A549 (cell line): ENCODE measurements at regions not wholly inside any gene's neighbourhood (a gene's known extent, or its start where the extent isn't known, plus 50 kb on each side); places are given as distances from the start of the nearest gene placed in this dataset.

Experiments used
- ATAC-seq, 2 experiments: fragments of 200-7000 bp in 1 of 2; fragments of >200 bp in 1 of 2; cut with Nextera tagmentation in 1 of 2; cut with Tn5 transposase in 1 of 2; 3 replicates each; pipeline versions ENCODE4 v1.8.0 to v1.9.1; 2018 to 2020; ENCODE audit warnings: mild to moderate bottlenecking in 1 of 2, moderate library complexity in 1 of 2
- CTCF ChIA-PET: fragments of 300-600 bp; sonication (Branson Sonifier 250); formaldehyde crosslinking; extraction: SDS; loops from one replicate; lab custom pipeline; 2021; ENCODE audit warnings: antibody characterized with exemption, inconsistent platforms; lab: Yijun Ruan, JAX
- POLR2A ChIA-PET: fragments of 350-600 bp; formaldehyde crosslinking; extraction: SDS; loops from one replicate; lab custom pipeline; 2021; ENCODE audit warnings: antibody characterized with exemption, inconsistent platforms; lab: Yijun Ruan, JAX
- DNase-seq, 2 experiments: peaks; one replicate each; pipeline versions ENCODE4 v3.0.0 to v3.0.0-alpha.2; 2011 to 2016; ENCODE audit warnings: low read depth in 1 of 2, low spot score in 1 of 2
- FAIRE-seq: peaks from 2 replicates; lab custom pipeline; 2011; peaks lifted over from hg19 to GRCh38; lab: Jason Lieb, UNC
- H3K27ac ChIP-seq, 2 experiments: fragments of >200 bp; sonication (Bioruptor Twin); formaldehyde crosslinking; 3 replicates each; pipeline ENCODE4 v1.5.1; 2016 to 2017
- H3K4me1 ChIP-seq: fragments of >200 bp; sonication (Bioruptor Twin); formaldehyde crosslinking; 3 replicates; pipeline ENCODE4 v1.6.1; 2016
- H3K4me2 ChIP-seq: fragments of >200 bp; sonication (Bioruptor Twin); formaldehyde crosslinking; 3 replicates; pipeline ENCODE4 v1.6.1; 2016
- H3K4me3 ChIP-seq: fragments of >200 bp; sonication (Bioruptor Twin); formaldehyde crosslinking; 3 replicates; pipeline ENCODE4 v1.5.1; 2016
- H3K9me3 ChIP-seq: fragments of >200 bp; sonication (Bioruptor Twin); formaldehyde crosslinking; 3 replicates; pipeline ENCODE4 v1.6.1; 2016
- ATOH8 ChIP-seq: fragments of 250-450 bp; sonication (Bioruptor Pico); IDR thresholded peaks from 2 replicates; pipeline ENCODE4 v1.5.0; 2020; ENCODE audit warnings: low read depth, mild to moderate bottlenecking, moderate library complexity
- BCL3 ChIP-seq: fragments of >200 bp; sonication (Bioruptor Twin); formaldehyde crosslinking; IDR thresholded peaks from 3 replicates; pipeline ENCODE4 v1.6.1; 2016
- CBX8 ChIP-seq: fragments of 200-600 bp; sonication (generic); IDR thresholded peaks from 2 replicates; pipeline ENCODE4 v1.6.1; 2016
- CTCF ChIP-seq: fragments of >200 bp; sonication (Bioruptor Twin); formaldehyde crosslinking; IDR thresholded peaks from 3 replicates; pipeline ENCODE4 v1.5.1; 2016
- EHF ChIP-seq: fragments of 250-450 bp; sonication (Bioruptor Pico); IDR thresholded peaks from 2 replicates; pipeline ENCODE4 v1.5.0; 2020; ENCODE audit warnings: mild to moderate bottlenecking
- EHMT2 ChIP-seq: fragments of 200-600 bp; sonication (generic); IDR thresholded peaks from 2 replicates; pipeline ENCODE4 v1.6.1; 2016; ENCODE audit warnings: antibody characterized with exemption, low read depth, mild to moderate bottlenecking, moderate library complexity
- FOSB ChIP-seq: fragments of 250-450 bp; sonication (Bioruptor Pico); IDR thresholded peaks from 2 replicates; pipeline ENCODE4 v1.5.0; 2020; ENCODE audit warnings: mild to moderate bottlenecking, moderate library complexity
- GATA3 ChIP-seq: IDR thresholded peaks from 2 replicates; pipeline ENCODE4 v1.6.1; 2012; ENCODE audit warnings: borderline replicate concordance
- HDAC2 ChIP-seq: fragments of 200-600 bp; sonication (generic); IDR thresholded peaks from 2 replicates; pipeline ENCODE4 v1.6.1; 2016
- HEYL ChIP-seq: fragments of 250-450 bp; sonication (Bioruptor Pico); IDR thresholded peaks from 2 replicates; pipeline ENCODE4 v1.8.0; 2021; ENCODE audit warnings: mild to moderate bottlenecking, moderate library complexity
- HMGXB4 ChIP-seq: fragments of 250-450 bp; sonication (Bioruptor Pico); IDR thresholded peaks from 2 replicates; pipeline ENCODE4 v1.5.0; 2021; ENCODE audit warnings: mild to moderate bottlenecking, moderate library complexity, borderline replicate concordance
- JUN ChIP-seq, 2 experiments: fragments of >200 bp; sonication (Bioruptor Twin); formaldehyde crosslinking; IDR thresholded peaks; 2 replicates in 1 of 2; 3 replicates in 1 of 2; pipeline ENCODE4 v1.6.1; 2016 to 2017
- NFE2L2 ChIP-seq: fragments of 150-350 bp; conservative IDR thresholded peaks from 2 replicates; pipeline ENCODE4 v1.6.1; 2014; ENCODE audit warnings: low read length
- RNF2 ChIP-seq: fragments of 200-600 bp; sonication (generic); IDR thresholded peaks from 2 replicates; pipeline ENCODE4 v1.6.1; 2016; ENCODE audit warnings: low read depth, mild to moderate bottlenecking, antibody characterized with exemption, moderate library complexity, borderline replicate concordance
- TP53 ChIP-seq: fragments of 250-450 bp; sonication (Bioruptor Pico); IDR thresholded peaks from 2 replicates; pipeline ENCODE4 v1.5.0; 2021; ENCODE audit warnings: mild to moderate bottlenecking, moderate library complexity
- ZFP36 ChIP-seq: fragments of 450-650 bp; IDR thresholded peaks from 2 replicates; pipeline ENCODE4 v1.6.1; 2014; ENCODE audit warnings: borderline replicate concordance; ENCODE audit not compliant: partially characterized antibody
- ZNF302 ChIP-seq: fragments of 250-450 bp; sonication (Bioruptor Pico); IDR thresholded peaks from 2 replicates; pipeline ENCODE4 v1.9.0; 2021; ENCODE audit warnings: inconsistent platforms, mild to moderate bottlenecking, moderate library complexity
- ZSCAN20 ChIP-seq: fragments of 250-450 bp; sonication (Bioruptor Pico); IDR thresholded peaks from 2 replicates; pipeline ENCODE4 v1.8.0; 2022; ENCODE audit warnings: mild to moderate bottlenecking, moderate library complexity
- WGBS: methylation state at CpG from one replicate; pipeline ENCODE4 v1.1.6; 2017; ENCODE audit errors: missing lambda C conversion rate; 5-methylcytosine and 5-hydroxymethylcytosine counted together

GRCh38 chr6:86536121-86536520 is 401.2 kb upstream of the HTR1E start:
- H3K9me3 ChIP-seq: no peaks in the 10 kb centered on the region
- H3K4me1 ChIP-seq: no peaks in the 10 kb centered on the region
- TF ChIP-seq EHF (CRISPR knock-in tag) (no peak), HDAC2 (no peak), EHMT2 (no peak), GATA3 (no peak), RNF2 (no peak), CBX8 (no peak), FOSB (CRISPR knock-in tag) (no peak), NFE2L2 (no peak), BCL3 (no peak), CTCF (no peak), ATOH8 (CRISPR knock-in tag) (no peak), HMGXB4 (no peak), ZFP36 (no peak), ZNF302 (CRISPR knock-in tag) (no peak), TP53 (CRISPR knock-in tag) (no peak), ZSCAN20 (CRISPR knock-in tag) (no peak)
- H3K4me2 ChIP-seq: no peak overlapping the region
- ATAC-seq (no peak), DNase-seq (no peak), FAIRE-seq (no peak)
- ChIA-PET CTCF (no interaction called here), POLR2A (no interaction called here)
- no peak overlapping the region for H3K4me3 ChIP-seq
- H3K27ac ChIP-seq: no peak overlapping the region

GRCh38 chr6:86535100-86535499 is 402.2 kb upstream of the HTR1E start:
- CTCF ChIA-PET: no interaction called here
- POLR2A ChIA-PET: no interaction called here
- no peak for FAIRE-seq
- TF ChIP-seq BCL3 (no peak), ZSCAN20 (CRISPR knock-in tag) (no peak), HEYL (CRISPR knock-in tag) (no peak), JUN (IDR thresholded peaks at IDR 0.05) (no peak), ATOH8 (CRISPR knock-in tag) (no peak)
- no peak overlapping the region for H3K27ac ChIP-seq
- 7% methylated on average over 1 of the region's 1 CpG for WGBS
- no peaks in the 10 kb centered on the region for H3K4me1 ChIP-seq
- no peak overlapping the region for H3K4me3 ChIP-seq
- DNase-seq: no peak
- H3K9me3 ChIP-seq: no peaks in the 10 kb centered on the region
- no peak for ATAC-seq
- H3K4me2 ChIP-seq: no peak overlapping the region
